PFSK-1 (cell line): ENCODE measurements at regions not wholly inside any gene's neighbourhood (a gene's known extent, or its start where the extent isn't known, plus 50 kb on each side); places are given as distances from the start of the nearest gene placed in this dataset.

ENCODE experiments used
- POLR2AphosphoS5 ChIP-seq: IDR thresholded peaks from 2 replicates; pipeline ENCODE4 v1.6.1; 2012; ENCODE audit warnings: low read depth, mild to moderate bottlenecking, control low read depth, low read length, moderate library complexity
- REST ChIP-seq, 2 experiments: IDR thresholded peaks; 2 replicates each; pipeline versions ENCODE4 v1.6.1 to v1.8.0; 2011 to 2012; ENCODE audit warnings: low read depth in 2 of 2, low read length in 2 of 2, control low read depth in 1 of 2, inconsistent platforms in 1 of 2, mild to moderate bottlenecking in 1 of 2, moderate library complexity in 1 of 2; ENCODE audit not compliant: insufficient read depth in 1 of 2

- TF ChIP-seq POLR2AphosphoS5 (no peak), REST (IDR thresholded peaks at IDR 0.05; ENCODE audit: insufficient read depth in 1 of 2, low read depth in 2 of 2, low read length in 2 of 2) (no peak)
Observed at GRCh38 chr7:83866582-83866981, 217.6 kb upstream of the SEMA3E start.
